ENCODE measurements at regions not wholly inside any gene's neighbourhood (a gene's known extent, or its start where the extent isn't known, plus 50 kb on each side); places are given as distances from the start of the nearest gene placed in this dataset.

DNA sequence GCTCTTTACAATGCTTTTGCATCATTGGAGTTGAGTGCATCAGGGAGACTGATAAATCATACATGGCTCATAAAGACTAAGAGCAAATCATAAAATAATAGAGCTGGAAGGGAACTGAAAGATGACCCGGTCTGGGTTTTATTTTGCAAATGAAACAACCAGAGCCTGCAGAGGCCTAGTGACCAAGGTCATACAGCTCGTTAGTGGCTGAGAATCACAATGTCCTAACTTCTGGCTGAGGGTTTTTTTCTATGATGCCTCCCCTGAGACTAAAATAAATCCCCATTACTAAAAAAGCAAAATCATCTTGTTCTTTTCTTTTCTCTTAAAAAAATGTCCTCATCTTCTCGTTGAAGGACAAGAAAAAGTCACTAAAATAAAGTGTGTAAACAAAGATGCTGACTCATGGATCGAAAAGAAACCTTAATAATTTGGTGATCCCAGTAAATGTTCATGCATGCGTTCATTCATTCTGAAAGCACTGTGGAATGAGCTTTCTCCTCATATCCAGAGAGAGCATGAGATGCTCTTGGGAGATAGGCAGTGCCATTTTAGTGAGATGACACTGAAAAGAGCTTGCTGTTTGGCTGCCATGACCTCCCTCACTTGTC is 107.8 kb upstream of the PHYHIPL start:
- Histone ChIP-seq H3K4me1 (ENCODE audit: control insufficient read depth in 2 of 2, insufficient read depth in 2 of 2, low read length in 2 of 2) (no peaks in the 10 kb centered on the region), H3K36me3 (replicated peaks in 1 of 2; ENCODE audit: control extremely low read depth in 1 of 2, control insufficient read depth in 1 of 2, extremely low read depth in 1 of 2, insufficient read depth in 2 of 2, low read length in 1 of 2) (no peaks in the 10 kb centered on the region), H3K27me3 (replicated peaks in 1 of 4; ENCODE audit: control extremely low read depth in 1 of 4, control insufficient read depth in 3 of 4, insufficient read depth in 4 of 4, low read length in 3 of 4) (no peaks in the 10 kb centered on the region), H4K20me1 (ENCODE audit: control insufficient read depth, insufficient read depth, low read length, poor library complexity, severe bottlenecking) (no peaks in the 10 kb centered on the region), H3K4me2 (replicated peaks; ENCODE audit: low read depth, low read length, poor library complexity, severe bottlenecking) (no peak overlapping the region), H3K9ac (ENCODE audit: low read length) (no peak overlapping the region), H3K9me3 (ENCODE audit: control extremely low read depth in 1 of 3, control insufficient read depth in 2 of 3, insufficient read depth in 1 of 3, low read length in 2 of 3) (no peaks in the 10 kb centered on the region), H3K4me3 (ENCODE audit: control extremely low read depth in 1 of 5, extremely low read depth in 1 of 5, insufficient read depth in 1 of 5, low read depth in 2 of 5, low read length in 4 of 5) (no peak overlapping the region), H2AFZ (ENCODE audit: insufficient read depth, low read depth, low read length, poor library complexity, severe bottlenecking) (no peak overlapping the region), H3K27ac (ENCODE audit: low read length in 2 of 2) (no peak overlapping the region), H3K79me2 (ENCODE audit: control insufficient read depth, insufficient read depth, low read length) (no peaks in the 10 kb centered on the region)
- 100% methylated on average over 1 of the region's 5 CpGs for WGBS (ENCODE audit: insufficient coverage)
- ChIA-PET POLR2A (no interaction called here), CTCF (no interaction called here)
- intact Hi-C loops (cut with micrococcal nuclease) = no loop called here
- Mint-ChIP-seq H3K27me3 (no peaks in the 10 kb centered on the region), H3K4me1 (no peaks in the 10 kb centered on the region), H3K4me3 (no peak overlapping the region), H3K9me3 (ENCODE audit: insufficient read depth) (no peaks in the 10 kb centered on the region), H3K27ac (no peak overlapping the region)
- DNase-seq (no peak), ATAC-seq (ENCODE audit: low read depth) (no peak)
- TF ChIP-seq, protein P1, sequence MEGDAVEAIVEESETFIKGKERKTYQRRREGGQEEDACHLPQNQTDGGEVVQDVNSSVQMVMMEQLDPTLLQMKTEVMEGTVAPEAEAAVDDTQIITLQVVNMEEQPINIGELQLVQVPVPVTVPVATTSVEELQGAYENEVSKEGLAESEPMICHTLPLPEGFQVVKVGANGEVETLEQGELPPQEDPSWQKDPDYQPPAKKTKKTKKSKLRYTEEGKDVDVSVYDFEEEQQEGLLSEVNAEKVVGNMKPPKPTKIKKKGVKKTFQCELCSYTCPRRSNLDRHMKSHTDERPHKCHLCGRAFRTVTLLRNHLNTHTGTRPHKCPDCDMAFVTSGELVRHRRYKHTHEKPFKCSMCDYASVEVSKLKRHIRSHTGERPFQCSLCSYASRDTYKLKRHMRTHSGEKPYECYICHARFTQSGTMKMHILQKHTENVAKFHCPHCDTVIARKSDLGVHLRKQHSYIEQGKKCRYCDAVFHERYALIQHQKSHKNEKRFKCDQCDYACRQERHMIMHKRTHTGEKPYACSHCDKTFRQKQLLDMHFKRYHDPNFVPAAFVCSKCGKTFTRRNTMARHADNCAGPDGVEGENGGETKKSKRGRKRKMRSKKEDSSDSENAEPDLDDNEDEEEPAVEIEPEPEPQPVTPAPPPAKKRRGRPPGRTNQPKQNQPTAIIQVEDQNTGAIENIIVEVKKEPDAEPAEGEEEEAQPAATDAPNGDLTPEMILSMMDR (IDR thresholded peaks at IDR 0.05) = no peak
- no peak for TF ChIP-seq EZH2 (IDR thresholded peaks at IDR 0.05; ENCODE audit: borderline replicate concordance, insufficient read depth, low read depth, low read length, poor library complexity, severe bottlenecking)

DNA sequence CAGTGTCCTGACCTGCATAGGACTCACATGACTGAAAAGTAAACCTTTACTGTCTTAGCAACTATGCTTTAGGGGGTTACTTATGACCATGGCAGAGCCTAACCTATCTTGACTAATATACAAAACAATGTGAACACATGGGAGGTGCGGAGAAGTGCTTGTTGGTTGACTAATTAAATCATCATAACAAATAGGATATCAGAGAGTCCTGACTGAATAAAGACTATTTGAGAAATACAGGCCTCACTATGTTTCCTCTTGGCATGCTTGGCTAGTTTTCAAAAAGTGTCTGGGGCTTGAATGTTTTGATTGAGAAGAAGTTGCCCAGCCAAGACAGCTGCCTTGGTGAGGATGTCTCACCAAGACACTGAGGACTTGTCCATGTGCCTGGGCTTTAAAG is 104.4 kb upstream of the PHYHIPL start:
- Mint-ChIP-seq H3K4me3 (no peak overlapping the region), H3K27me3 (no peaks in the 10 kb centered on the region), H3K4me1 (no peaks in the 10 kb centered on the region), H3K9me3 (ENCODE audit: insufficient read depth) (no peaks in the 10 kb centered on the region), H3K27ac (no peak overlapping the region)
- H3K4me1 ChIP-seq (ENCODE audit: control insufficient read depth in 2 of 2, insufficient read depth in 2 of 2, low read length in 2 of 2) = no peaks in the 10 kb centered on the region
- H2AFZ ChIP-seq (ENCODE audit: insufficient read depth, low read depth, low read length, poor library complexity, severe bottlenecking) = no peak overlapping the region
- intact Hi-C loops (cut with micrococcal nuclease) = no loop called here
- DNase-seq (no peak), ATAC-seq (ENCODE audit: low read depth) (no peak)
- POLR2A ChIA-PET = no interaction called here
- H3K9me3 ChIP-seq (ENCODE audit: control extremely low read depth in 1 of 3, control insufficient read depth in 2 of 3, insufficient read depth in 1 of 3, low read length in 2 of 3) = no peaks in the 10 kb centered on the region
- H3K36me3 ChIP-seq (replicated peaks in 1 of 2; ENCODE audit: control extremely low read depth in 1 of 2, control insufficient read depth in 1 of 2, extremely low read depth in 1 of 2, insufficient read depth in 2 of 2, low read length in 1 of 2) = no peaks in the 10 kb centered on the region
- no peak overlapping the region for H3K9ac ChIP-seq (ENCODE audit: low read length)
- no peaks in the 10 kb centered on the region for H4K20me1 ChIP-seq (ENCODE audit: control insufficient read depth, insufficient read depth, low read length, poor library complexity, severe bottlenecking)
- no peaks in the 10 kb centered on the region for H3K79me2 ChIP-seq (ENCODE audit: control insufficient read depth, insufficient read depth, low read length)
- H3K4me3 ChIP-seq (ENCODE audit: control extremely low read depth in 1 of 5, extremely low read depth in 1 of 5, insufficient read depth in 1 of 5, low read depth in 2 of 5, low read length in 4 of 5) = no peak overlapping the region
- TF ChIP-seq EZH2 (IDR thresholded peaks at IDR 0.05; ENCODE audit: borderline replicate concordance, insufficient read depth, low read depth, low read length, poor library complexity, severe bottlenecking) = no peak
- TF ChIP-seq, protein P1 (IDR thresholded peaks at IDR 0.05) = no peak
- CTCF ChIA-PET = no interaction called here
- no peak overlapping the region for H3K4me2 ChIP-seq (replicated peaks; ENCODE audit: low read depth, low read length, poor library complexity, severe bottlenecking)
- WGBS (ENCODE audit: insufficient coverage) = no CpG with 5 or more reads among the region's 1 CpG
- H3K27me3 ChIP-seq (replicated peaks in 1 of 4; ENCODE audit: control extremely low read depth in 1 of 4, control insufficient read depth in 3 of 4, insufficient read depth in 4 of 4, low read length in 3 of 4) = no peaks in the 10 kb centered on the region
- H3K27ac ChIP-seq (ENCODE audit: low read length in 2 of 2) = no peak overlapping the region

All from B cell (primary cell).